Testis (tissue), 2 donors: ENCODE measurements at regions not wholly inside any gene's neighbourhood (a gene's known extent, or its start where the extent isn't known, plus 50 kb on each side); places are given as distances from the start of the nearest gene placed in this dataset.

Experiments used
- CTCF ChIP-seq, 3 experiments: fragments of 450-650 bp in 2 of 3; fragments of 200-600 bp in 1 of 3; sonication (generic) in 1 of 3; IDR thresholded peaks; one replicate each; pipeline ENCODE4 v1.5.1; 2016 to 2019; ENCODE audit warnings: antibody characterized with exemption in 3 of 3, mild to moderate bottlenecking in 2 of 3, moderate library complexity in 1 of 3
- POLR2A ChIP-seq: fragments of 450-650 bp; IDR thresholded peaks from one replicate; pipeline ENCODE4 v1.6.1; 2017; ENCODE audit warnings: antibody characterized with exemption, mild to moderate bottlenecking, moderate library complexity

- TF ChIP-seq CTCF (IDR thresholded peaks at IDR 0.05) (no peak), POLR2A (no peak)
These were observed 338.5 kb downstream of the PLK2 start for GRCh38 chr5:58121391-58121790.
